Cardiac muscle cell (in vitro differentiated cells and primary cell): ENCODE measurements at regions not wholly inside any gene's neighbourhood (a gene's known extent, or its start where the extent isn't known, plus 50 kb on each side); places are given as distances from the start of the nearest gene placed in this dataset.

Source experiments
- DNase-seq, 2 donors: peaks; one replicate each; pipeline versions ENCODE4 v3.0.0 to v3.0.0-alpha.2; 2010 to 2017; ENCODE audit warnings: low read depth in 1 of 2, low spot score in 1 of 2
- H3K27ac ChIP-seq: fragments of 200-600 bp; sonication (generic); 2 replicates; pipeline ENCODE4 v1.5.1; 2016
- H3K27me3 ChIP-seq: fragments of 200-600 bp; sonication (generic); 2 replicates; pipeline ENCODE4 v1.6.0; 2016; ENCODE audit warnings: control low read depth
- H3K36me3 ChIP-seq: fragments of 200-600 bp; sonication (generic); 2 replicates; pipeline ENCODE4 v1.5.1; 2016; ENCODE audit warnings: control low read depth
- H3K4me1 ChIP-seq: fragments of 200-600 bp; sonication (generic); 2 replicates; pipeline ENCODE4 v1.8.1; 2017; ENCODE audit warnings: low read depth, mild to moderate bottlenecking, mixed run types
- H3K4me3 ChIP-seq: fragments of 200-600 bp; sonication (generic); 2 replicates; pipeline ENCODE4 v1.5.1; 2016; ENCODE audit warnings: mild to moderate bottlenecking
- H3K9me3 ChIP-seq: fragments of 200-600 bp; sonication (generic); 2 replicates; pipeline ENCODE4 v1.5.1; 2017; ENCODE audit warnings: low read depth, mild to moderate bottlenecking, control low read depth
- TF ChIP-seq, protein P1 (sequence below): IDR thresholded peaks from 2 replicates; pipeline ENCODE4 v1.5.1; 2012; ENCODE audit warnings: low read depth, mild to moderate bottlenecking, low read length

DNA sequence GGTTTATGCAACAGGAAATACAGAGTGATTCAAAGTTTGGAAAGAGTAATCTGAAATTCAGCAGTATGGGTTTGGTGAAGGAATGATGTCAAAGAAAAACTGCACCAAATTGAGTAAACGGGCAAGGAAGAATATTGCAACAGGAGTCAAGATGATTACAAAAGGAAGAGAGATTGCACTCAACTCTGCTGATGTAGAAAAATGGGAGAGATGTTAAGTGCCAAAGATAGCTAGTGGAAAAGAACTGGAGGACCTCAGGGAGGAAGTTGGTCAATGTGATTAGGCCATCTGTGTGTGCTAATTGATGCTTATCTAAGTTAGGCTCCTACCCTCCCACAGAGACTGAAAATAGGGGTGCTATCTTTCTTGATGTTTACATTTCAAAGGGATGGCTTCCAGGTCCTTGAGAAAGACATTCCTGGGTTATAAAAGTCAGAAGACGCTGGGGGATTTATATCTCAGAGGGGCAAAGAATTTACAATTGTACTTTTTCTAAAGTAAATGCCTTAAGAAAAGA, 167.4 kb upstream of the FAM47A start:
- H3K4me1 ChIP-seq = no peaks in the 10 kb centered on the region
- no peak overlapping the region for H3K27ac ChIP-seq
- TF ChIP-seq, protein P1, sequence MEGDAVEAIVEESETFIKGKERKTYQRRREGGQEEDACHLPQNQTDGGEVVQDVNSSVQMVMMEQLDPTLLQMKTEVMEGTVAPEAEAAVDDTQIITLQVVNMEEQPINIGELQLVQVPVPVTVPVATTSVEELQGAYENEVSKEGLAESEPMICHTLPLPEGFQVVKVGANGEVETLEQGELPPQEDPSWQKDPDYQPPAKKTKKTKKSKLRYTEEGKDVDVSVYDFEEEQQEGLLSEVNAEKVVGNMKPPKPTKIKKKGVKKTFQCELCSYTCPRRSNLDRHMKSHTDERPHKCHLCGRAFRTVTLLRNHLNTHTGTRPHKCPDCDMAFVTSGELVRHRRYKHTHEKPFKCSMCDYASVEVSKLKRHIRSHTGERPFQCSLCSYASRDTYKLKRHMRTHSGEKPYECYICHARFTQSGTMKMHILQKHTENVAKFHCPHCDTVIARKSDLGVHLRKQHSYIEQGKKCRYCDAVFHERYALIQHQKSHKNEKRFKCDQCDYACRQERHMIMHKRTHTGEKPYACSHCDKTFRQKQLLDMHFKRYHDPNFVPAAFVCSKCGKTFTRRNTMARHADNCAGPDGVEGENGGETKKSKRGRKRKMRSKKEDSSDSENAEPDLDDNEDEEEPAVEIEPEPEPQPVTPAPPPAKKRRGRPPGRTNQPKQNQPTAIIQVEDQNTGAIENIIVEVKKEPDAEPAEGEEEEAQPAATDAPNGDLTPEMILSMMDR = no peak
- no peak for DNase-seq
- no peaks in the 10 kb centered on the region for H3K36me3 ChIP-seq
- no peaks in the 10 kb centered on the region for H3K9me3 ChIP-seq
- no peak overlapping the region for H3K4me3 ChIP-seq
- no peaks in the 10 kb centered on the region for H3K27me3 ChIP-seq

DNA sequence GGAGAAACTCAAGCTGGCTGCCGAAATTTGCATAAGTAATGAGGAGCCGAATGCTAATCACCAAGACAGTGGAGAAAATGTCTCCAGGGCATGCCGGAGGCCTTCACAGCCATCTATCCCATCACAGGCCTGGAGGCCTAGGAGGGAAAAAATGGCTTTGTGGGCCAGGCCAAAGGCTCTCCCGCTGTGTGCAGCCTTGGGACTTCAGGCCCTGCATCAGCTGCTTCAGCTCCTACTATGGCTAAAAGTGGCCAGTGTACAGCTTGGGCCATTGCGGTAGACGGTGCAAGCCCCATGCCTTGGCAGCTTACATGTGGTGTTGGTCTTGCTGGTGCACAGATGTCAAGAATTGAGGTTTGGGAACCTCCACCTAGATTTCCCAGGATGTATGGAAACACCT, 162.6 kb upstream of the FAM47A start:
- Histone ChIP-seq H3K4me3 (no peak overlapping the region), H3K9me3 (no peaks in the 10 kb centered on the region), H3K27ac (no peak overlapping the region), H3K36me3 (no peaks in the 10 kb centered on the region), H3K27me3 (no peaks in the 10 kb centered on the region), H3K4me1 (no peaks in the 10 kb centered on the region)
- no peak for DNase-seq
- TF ChIP-seq, protein P1 = no peak

DNA sequence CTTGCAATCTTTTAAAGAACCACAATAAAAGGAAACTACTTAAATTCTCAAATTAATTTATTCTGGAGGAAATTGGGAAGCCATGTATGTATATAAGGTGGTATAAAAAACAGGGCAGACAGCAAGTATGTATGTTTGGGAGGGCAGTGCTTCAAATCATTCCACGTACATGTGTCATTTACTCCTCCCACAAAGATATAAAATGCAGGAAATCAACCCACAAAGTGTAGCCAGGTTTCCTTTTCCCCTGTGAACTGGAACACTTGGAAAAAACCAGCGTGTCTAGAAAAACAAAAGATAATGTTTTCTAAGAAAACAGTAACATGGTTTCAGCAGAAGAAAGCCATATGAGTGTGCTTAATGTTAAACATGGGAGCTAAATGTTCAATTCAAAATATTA, 156.7 kb upstream of the FAM47A start:
- Histone ChIP-seq H3K27me3 (no peaks in the 10 kb centered on the region), H3K27ac (no peak overlapping the region), H3K36me3 (no peaks in the 10 kb centered on the region), H3K4me3 (no peak overlapping the region), H3K4me1 (no peaks in the 10 kb centered on the region), H3K9me3 (no peaks in the 10 kb centered on the region)
- no peak for DNase-seq
- TF ChIP-seq, protein P1 = no peak

DNA sequence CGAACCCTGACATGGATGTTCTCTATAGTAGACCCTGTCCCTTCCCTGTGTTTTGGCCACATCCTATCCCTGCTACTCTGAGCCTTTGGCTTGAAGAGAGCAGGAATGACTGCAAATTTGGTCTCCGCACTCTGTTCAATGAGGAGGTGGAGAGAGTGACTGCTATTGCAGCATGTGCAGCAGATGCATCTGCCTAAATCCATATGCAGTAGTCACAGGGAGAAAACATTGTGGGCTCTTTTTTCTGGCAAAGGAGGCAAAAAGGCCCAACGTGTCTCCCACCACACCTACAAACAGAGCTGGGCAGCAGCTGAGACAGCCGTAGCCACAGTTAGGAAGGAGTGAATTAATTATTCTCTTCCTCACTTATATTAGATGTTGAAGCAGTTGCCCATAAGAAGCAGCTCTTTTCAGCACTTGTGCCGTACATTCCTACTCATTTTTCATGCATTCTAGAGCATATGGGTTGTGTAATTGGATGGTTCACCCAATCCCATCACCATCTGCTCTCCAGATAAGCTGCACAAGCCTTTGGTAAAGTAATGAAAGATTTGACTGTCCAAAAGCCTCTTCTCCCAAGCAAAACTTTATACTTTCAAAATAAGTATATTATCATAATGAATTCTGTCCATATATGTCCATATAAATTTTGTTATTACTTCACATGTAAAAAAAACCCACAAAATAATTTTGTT, 147.9 kb upstream of the FAM47A start:
- H3K4me1 ChIP-seq = peaks cover 5% of the 10 kb centered on the region
- no peaks in the 10 kb centered on the region for H3K27me3 ChIP-seq
- H3K36me3 ChIP-seq = no peaks in the 10 kb centered on the region
- TF ChIP-seq, protein P1 = no peak
- H3K27ac ChIP-seq = no peak overlapping the region
- DNase-seq = no peak
- H3K9me3 ChIP-seq = no peaks in the 10 kb centered on the region
- H3K4me3 ChIP-seq = no peak overlapping the region

DNA sequence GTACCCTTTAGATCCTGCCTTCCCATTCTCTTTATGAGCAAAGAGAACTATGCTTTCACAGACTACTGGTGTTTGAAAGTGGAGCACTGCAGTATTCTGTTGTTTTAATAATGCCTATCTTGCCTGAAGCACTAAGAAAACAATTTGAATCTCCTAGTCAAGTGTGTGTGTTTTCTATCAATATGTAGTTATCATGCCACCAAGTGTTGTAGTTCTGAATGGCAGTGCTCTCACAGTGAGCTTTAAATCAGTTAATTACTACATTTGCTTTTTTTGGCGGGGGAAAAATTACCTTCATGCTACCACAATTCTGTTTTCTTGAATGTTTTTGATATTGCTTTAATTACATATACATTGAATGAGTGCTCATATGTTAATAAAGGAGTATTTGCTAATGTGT, 143.6 kb upstream of the FAM47A start:
- peak in 1 of 2 donors; percentile 27 for DNase-seq
- H3K27ac ChIP-seq = no peak overlapping the region
- H3K9me3 ChIP-seq = no peaks in the 10 kb centered on the region
- H3K36me3 ChIP-seq = no peaks in the 10 kb centered on the region
- H3K27me3 ChIP-seq = no peaks in the 10 kb centered on the region
- peaks cover 5% of the 10 kb centered on the region for H3K4me1 ChIP-seq
- TF ChIP-seq, protein P1 = no peak
- no peak overlapping the region for H3K4me3 ChIP-seq
